ENCODE measurements at regions not wholly inside any gene's neighbourhood (a gene's known extent, or its start where the extent isn't known, plus 50 kb on each side); places are given as distances from the start of the nearest gene placed in this dataset.

GRCh38 chr4:45408996-45409395, 682.6 kb upstream of the GNPDA2 start:
- Histone ChIP-seq H3K36me3 (ENCODE audit: insufficient read depth, low read length) (no peaks in the 10 kb centered on the region), H3K9ac (ENCODE audit: insufficient read length) (no peak overlapping the region), H3K27ac (no peak overlapping the region), H3K9me3 (ENCODE audit: low read depth, low read length) (no peaks in the 10 kb centered on the region), H3K4me3 (no peak overlapping the region)
- TF ChIP-seq FOXP2 (optimal IDR thresholded peaks at IDR 0.05; ENCODE audit: control extremely low read depth, extremely low read length, insufficient read depth): no peak
- no peak for TF ChIP-seq POLR2AphosphoS5 (IDR thresholded peaks at IDR 0.05; ENCODE audit: borderline replicate concordance, low read depth, low read length)
- TF ChIP-seq EZH2 (IDR thresholded peaks at IDR 0.05): no peak
- no peak for DNase-seq (ENCODE audit: low read depth, low spot score)

GRCh38 chr4:45399116-45399515, 672.8 kb upstream of the GNPDA2 start:
- H3K9me3 ChIP-seq (ENCODE audit: low read depth, low read length): no peaks in the 10 kb centered on the region
- no peak for DNase-seq (ENCODE audit: low read depth, low spot score)

GRCh38 chr4:45385306-45385705, 659.0 kb upstream of the GNPDA2 start:
- TF ChIP-seq FOXP2 (optimal IDR thresholded peaks at IDR 0.05; ENCODE audit: control extremely low read depth, extremely low read length, insufficient read depth) (no peak), POLR2AphosphoS5 (IDR thresholded peaks at IDR 0.05; ENCODE audit: borderline replicate concordance, low read depth, low read length) (no peak), EZH2 (IDR thresholded peaks at IDR 0.05) (no peak)
- H3K27ac ChIP-seq: no peak overlapping the region
- no peak for DNase-seq (ENCODE audit: low read depth, low spot score)
- H3K9ac ChIP-seq (ENCODE audit: insufficient read length): no peak overlapping the region
- no peak overlapping the region for H3K4me3 ChIP-seq
- H3K36me3 ChIP-seq (ENCODE audit: insufficient read depth, low read length): no peaks in the 10 kb centered on the region
- no peaks in the 10 kb centered on the region; the same call in 1 of the 2 replicates for H3K9me3 ChIP-seq (ENCODE audit: low read depth, low read length)

More at GRCh38 chr4:45399116-45399515, 672.8 kb upstream of the GNPDA2 start:
- TF ChIP-seq FOXP2 (optimal IDR thresholded peaks at IDR 0.05; ENCODE audit: control extremely low read depth, extremely low read length, insufficient read depth): no peak
- no peaks in the 10 kb centered on the region for H3K36me3 ChIP-seq (ENCODE audit: insufficient read depth, low read length)
- H3K27ac ChIP-seq: no peak overlapping the region
- H3K4me3 ChIP-seq: no peak overlapping the region
- H3K9ac ChIP-seq (ENCODE audit: insufficient read length): no peak overlapping the region

- Histone ChIP-seq H3K9me3 (ENCODE audit: low read depth, low read length) (no peaks in the 10 kb centered on the region), H3K36me3 (ENCODE audit: insufficient read depth, low read length) (no peaks in the 10 kb centered on the region), H3K4me3 (no peak overlapping the region), H3K9ac (ENCODE audit: insufficient read length) (no peak overlapping the region), H3K27ac (no peak overlapping the region)
- no peak for DNase-seq (ENCODE audit: low read depth, low spot score)
- TF ChIP-seq POLR2AphosphoS5 (IDR thresholded peaks at IDR 0.05; ENCODE audit: borderline replicate concordance, low read depth, low read length): no peak
- TF ChIP-seq FOXP2 (optimal IDR thresholded peaks at IDR 0.05; ENCODE audit: control extremely low read depth, extremely low read length, insufficient read depth): no peak
- TF ChIP-seq EZH2 (IDR thresholded peaks at IDR 0.05): no peak
Observed at GRCh38 chr4:45370408-45370807, 644.1 kb upstream of the GNPDA2 start.

GRCh38 chr4:45368832-45369231, 642.5 kb upstream of the GNPDA2 start:
- H3K9ac ChIP-seq (ENCODE audit: insufficient read length): no peak overlapping the region
- TF ChIP-seq EZH2 (IDR thresholded peaks at IDR 0.05) (no peak), POLR2AphosphoS5 (IDR thresholded peaks at IDR 0.05; ENCODE audit: borderline replicate concordance, low read depth, low read length) (no peak), FOXP2 (optimal IDR thresholded peaks at IDR 0.05; ENCODE audit: control extremely low read depth, extremely low read length, insufficient read depth) (no peak)
- no peak for DNase-seq (ENCODE audit: low read depth, low spot score)
- H3K4me3 ChIP-seq: no peak overlapping the region
- H3K27ac ChIP-seq: no peak overlapping the region
- H3K9me3 ChIP-seq (ENCODE audit: low read depth, low read length): no peaks in the 10 kb centered on the region
- H3K36me3 ChIP-seq (ENCODE audit: insufficient read depth, low read length): no peaks in the 10 kb centered on the region

GRCh38 chr4:45363931-45364330, 637.6 kb upstream of the GNPDA2 start:
- H3K9ac ChIP-seq (ENCODE audit: insufficient read length): no peak overlapping the region
- no peak overlapping the region for H3K4me3 ChIP-seq
- no peak overlapping the region for H3K27ac ChIP-seq
- no peak for DNase-seq (ENCODE audit: low read depth, low spot score)
- no peaks in the 10 kb centered on the region for H3K36me3 ChIP-seq (ENCODE audit: insufficient read depth, low read length)
- no peaks in the 10 kb centered on the region for H3K9me3 ChIP-seq (ENCODE audit: low read depth, low read length)
- TF ChIP-seq EZH2 (IDR thresholded peaks at IDR 0.05) (no peak), FOXP2 (optimal IDR thresholded peaks at IDR 0.05; ENCODE audit: control extremely low read depth, extremely low read length, insufficient read depth) (no peak), POLR2AphosphoS5 (IDR thresholded peaks at IDR 0.05; ENCODE audit: borderline replicate concordance, low read depth, low read length) (no peak)

GRCh38 chr4:45358573-45359506, 632.5 kb upstream of the GNPDA2 start:
- H3K9me3 ChIP-seq (ENCODE audit: low read depth, low read length): no peaks in the 10 kb centered on the region
- no peaks in the 10 kb centered on the region for H3K36me3 ChIP-seq (ENCODE audit: insufficient read depth, low read length)
- no peak overlapping the region for H3K4me3 ChIP-seq
- H3K9ac ChIP-seq (ENCODE audit: insufficient read length): no peak overlapping the region
- DNase-seq (ENCODE audit: low read depth, low spot score): no peak
- TF ChIP-seq POLR2AphosphoS5 (IDR thresholded peaks at IDR 0.05; ENCODE audit: borderline replicate concordance, low read depth, low read length) (no peak), EZH2 (IDR thresholded peaks at IDR 0.05) (no peak), FOXP2 (optimal IDR thresholded peaks at IDR 0.05; ENCODE audit: control extremely low read depth, extremely low read length, insufficient read depth) (no peak)
- no peak overlapping the region for H3K27ac ChIP-seq

GRCh38 chr4:45353161-45353560, 626.8 kb upstream of the GNPDA2 start:
- Histone ChIP-seq H3K27ac (no peak overlapping the region), H3K9ac (ENCODE audit: insufficient read length) (no peak overlapping the region), H3K36me3 (ENCODE audit: insufficient read depth, low read length) (no peaks in the 10 kb centered on the region), H3K4me3 (no peak overlapping the region), H3K9me3 (ENCODE audit: low read depth, low read length) (no peaks in the 10 kb centered on the region; the same call in 1 of the 2 replicates)
- TF ChIP-seq POLR2AphosphoS5 (IDR thresholded peaks at IDR 0.05; ENCODE audit: borderline replicate concordance, low read depth, low read length) (no peak), EZH2 (IDR thresholded peaks at IDR 0.05) (no peak), FOXP2 (optimal IDR thresholded peaks at IDR 0.05; ENCODE audit: control extremely low read depth, extremely low read length, insufficient read depth) (no peak)
- no peak for DNase-seq (ENCODE audit: low read depth, low spot score)
